ENCODE measurements at regions not wholly inside any gene's neighbourhood (a gene's known extent, or its start where the extent isn't known, plus 50 kb on each side); places are given as distances from the start of the nearest gene placed in this dataset.

- DNase-seq: no peak
These were observed 250.7 kb downstream of the TBC1D4 start for GRCh38 chr13:75231235-75231634.

DNA sequence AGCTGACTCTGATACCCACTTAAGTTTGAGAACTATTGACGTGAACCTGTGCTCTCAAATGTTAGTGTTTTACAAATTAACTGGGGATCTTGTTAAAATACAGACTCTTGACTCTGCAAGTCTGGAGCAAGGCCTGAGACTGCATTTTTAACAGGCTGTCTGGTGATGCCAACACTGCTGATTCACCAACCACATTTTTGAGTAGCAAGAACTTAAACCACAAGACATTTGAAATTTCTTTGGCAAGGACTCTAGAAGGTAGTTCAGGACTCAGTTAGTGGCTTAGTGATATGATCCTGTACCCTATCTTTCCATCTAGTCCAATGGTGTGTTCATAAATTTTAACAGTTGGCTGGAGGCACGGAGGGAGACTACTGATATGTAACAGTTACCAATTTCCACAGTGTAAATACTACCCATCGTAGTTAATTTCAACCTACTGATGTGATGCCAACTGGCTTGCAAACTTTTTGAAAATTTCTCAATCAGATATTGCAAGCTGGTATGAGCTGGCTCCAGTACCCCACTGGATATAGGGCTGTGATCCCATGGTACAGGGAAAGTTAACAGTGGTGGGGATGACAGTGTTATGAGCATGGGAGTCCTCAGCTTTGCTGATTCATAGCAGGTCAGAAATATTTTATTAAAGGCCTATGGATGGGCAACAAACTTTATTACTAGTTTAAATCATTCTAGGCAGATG lies 255.1 kb downstream of the TBC1D4 start:
- DNase-seq: no peak

- no peak for DNase-seq
These were observed 255.9 kb downstream of the TBC1D4 start for GRCh38 chr13:75226092-75226491.

GRCh38 chr13:75225288-75226032 lies 256.5 kb downstream of the TBC1D4 start:
- DNase-seq: no peak

GRCh38 chr13:75224053-75224742 lies 257.8 kb downstream of the TBC1D4 start:
- no peak for DNase-seq

GRCh38 chr13:75222031-75222430 lies 259.9 kb downstream of the TBC1D4 start:
- no peak for DNase-seq

- DNase-seq: no peak
These were observed 261.1 kb downstream of the TBC1D4 start for GRCh38 chr13:75220861-75221260.

DNA sequence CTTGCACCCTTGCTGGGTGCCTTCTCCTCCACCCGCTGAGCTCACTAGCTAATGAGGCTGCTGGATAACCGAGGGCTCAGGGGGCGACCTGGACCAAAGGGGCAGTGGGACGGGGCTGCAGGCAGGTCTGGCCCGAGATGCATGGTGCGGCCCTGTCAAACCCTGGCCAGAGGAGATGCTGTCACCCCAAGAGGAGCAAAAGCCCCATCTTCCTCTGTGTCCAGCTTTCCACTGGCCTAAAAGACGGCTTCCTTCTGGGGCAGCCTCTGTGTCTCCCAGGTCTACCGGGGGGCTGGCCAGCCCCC lies 261.8 kb downstream of the TBC1D4 start:
- no peak for DNase-seq

GRCh38 chr13:75219479-75220237 lies 262.3 kb downstream of the TBC1D4 start:
- peak; percentile 88 for DNase-seq

- no peak for DNase-seq
These were observed 264.0 kb downstream of the TBC1D4 start for GRCh38 chr13:75217949-75218348.

GRCh38 chr13:75216038-75216437 lies 265.9 kb downstream of the TBC1D4 start:
- DNase-seq: no peak

- DNase-seq: no peak
These were observed 267.1 kb downstream of the TBC1D4 start for GRCh38 chr13:75214846-75215245.

- DNase-seq: no peak
These were observed 279.0 kb downstream of the TBC1D4 start for GRCh38 chr13:75202981-75203380.

DNA sequence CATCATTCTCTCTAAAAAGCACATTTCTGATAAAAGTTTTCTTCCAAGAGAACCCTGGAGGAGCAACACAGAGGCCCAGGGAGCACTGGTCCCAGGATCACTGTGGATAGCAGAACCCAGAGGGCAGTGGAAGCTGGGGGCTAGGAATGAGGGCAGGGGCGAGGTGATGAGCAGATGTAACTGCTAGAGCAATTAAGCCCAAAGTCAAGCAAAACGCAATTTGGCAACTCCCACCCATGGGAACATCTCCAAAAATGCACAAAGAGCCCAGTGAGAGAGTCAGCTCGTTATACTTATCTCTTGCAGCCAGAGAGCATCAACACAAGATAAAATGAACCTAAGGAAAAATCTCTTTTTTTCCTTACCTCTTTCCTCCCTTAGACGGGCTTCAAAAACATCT lies 284.2 kb downstream of the TBC1D4 start:
- no peak for DNase-seq

DNA sequence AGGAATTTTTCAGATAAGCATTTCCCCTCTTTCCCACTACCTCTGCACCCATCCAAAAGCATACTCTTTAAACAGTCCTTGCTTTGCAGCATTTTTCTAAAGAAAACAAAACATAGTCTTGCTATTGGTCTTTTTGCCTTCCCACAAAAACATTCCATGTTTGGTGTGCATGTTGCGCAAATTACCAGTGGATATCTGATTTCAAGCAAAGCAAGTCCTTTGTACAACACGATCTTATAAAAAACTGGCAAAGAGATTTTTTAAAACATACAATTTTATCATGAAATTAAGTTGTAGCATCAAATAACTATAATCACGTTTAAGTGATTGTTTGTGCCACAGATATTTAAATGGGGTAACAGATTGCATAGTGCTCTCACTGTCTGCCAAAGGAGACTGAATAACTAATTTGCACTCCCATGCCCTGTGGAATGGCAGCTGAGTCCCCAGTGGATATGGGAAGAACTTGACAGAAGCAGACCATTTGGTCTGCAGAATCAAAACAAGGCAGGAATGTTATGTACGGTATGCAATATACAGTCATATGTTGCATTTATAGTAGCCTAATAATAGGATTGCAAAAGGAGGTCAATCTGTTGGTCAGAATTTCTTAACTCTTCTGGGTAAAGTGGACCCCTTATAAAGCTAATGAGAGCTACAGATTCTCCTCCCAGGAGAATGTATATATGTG lies 285.7 kb downstream of the TBC1D4 start:
- DNase-seq: no peak

DNA sequence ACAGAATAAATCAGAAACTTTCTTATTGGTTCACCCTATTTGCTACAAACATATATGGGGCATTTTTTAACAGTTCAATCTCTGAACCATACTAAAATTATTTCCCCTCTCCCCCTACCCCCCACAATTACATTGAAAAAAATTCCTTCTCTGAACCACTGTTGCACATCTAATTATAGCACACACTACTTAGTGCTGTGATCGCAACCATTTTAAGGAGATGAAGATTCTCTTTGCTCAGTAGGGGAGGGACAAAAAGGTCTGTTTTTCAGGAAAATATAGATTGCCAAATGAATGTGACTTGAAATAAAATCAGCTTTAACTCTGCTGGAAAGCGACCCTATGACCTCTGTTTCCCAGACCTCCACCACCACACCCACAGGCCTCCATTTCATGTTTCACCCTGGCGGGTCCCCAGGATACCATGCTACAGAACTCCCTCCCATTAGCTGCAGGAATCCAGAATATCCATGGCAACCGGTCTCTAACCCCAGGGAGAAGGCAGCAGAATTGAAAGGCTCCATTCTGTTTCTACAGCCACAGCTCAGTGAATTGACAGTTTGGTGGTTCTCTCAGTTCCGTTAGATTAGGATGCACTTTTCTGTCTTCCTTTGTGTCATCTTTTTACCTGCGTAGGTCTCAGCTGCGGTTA lies 286.3 kb downstream of the TBC1D4 start:
- no peak for DNase-seq

DNA sequence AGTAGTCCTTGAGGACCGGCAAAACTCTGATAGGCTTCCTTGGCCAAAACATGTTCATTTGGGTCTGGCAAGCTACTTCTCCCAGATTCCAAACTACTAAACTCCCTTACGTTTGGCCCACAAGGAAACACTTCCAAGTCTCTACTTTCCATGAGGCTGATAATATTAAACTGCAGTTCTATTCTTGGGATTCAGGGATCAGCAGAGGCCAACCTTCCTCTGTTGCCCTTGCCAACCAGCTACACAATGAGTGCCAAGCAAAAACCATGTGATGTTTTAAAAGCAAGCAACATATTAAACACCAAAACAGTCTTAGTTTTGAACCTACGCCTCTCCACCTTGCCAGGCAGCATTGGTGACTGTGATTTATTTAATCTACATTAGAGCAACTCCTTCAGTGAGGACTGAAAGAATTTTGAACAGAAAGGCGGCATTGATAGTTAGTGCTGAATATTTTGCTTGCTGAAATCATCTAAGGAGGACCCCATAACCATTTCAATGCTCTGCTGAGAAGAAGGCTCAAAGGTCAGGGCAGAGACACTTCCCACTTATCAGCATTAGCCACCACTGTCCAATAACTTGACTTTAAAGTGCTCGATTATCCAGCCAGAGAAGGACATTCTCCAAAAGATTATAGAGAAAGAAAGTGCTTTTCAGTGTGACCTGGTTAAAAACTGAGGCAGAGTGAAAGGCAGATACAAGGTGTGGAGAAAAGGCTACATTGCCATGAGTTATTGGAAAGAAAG lies 287.1 kb downstream of the TBC1D4 start:
- no peak for DNase-seq

GRCh38 chr13:75186379-75186778 lies 295.6 kb downstream of the TBC1D4 start:
- DNase-seq: no peak

DNA sequence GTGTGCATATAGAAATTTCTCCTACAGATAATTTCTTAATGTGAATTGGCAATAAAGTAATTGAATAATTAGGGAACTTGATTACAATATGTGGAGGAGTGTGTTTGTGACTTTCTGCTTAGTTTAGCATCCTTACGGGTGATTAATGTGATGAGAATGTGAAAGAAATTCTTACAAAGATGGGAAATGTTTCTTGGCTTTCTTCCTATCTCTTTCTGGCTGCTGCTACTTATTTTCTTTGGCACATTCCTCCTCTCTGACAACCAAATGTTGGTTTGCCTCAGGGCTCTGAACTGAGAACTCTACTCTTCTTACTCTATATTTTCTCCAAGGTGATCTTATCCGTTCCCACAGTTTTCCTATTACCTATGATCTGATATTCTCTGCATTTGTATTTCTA lies 300.1 kb downstream of the TBC1D4 start:
- no peak for DNase-seq

GRCh38 chr13:75180805-75181455 lies 301.0 kb downstream of the TBC1D4 start:
- no peak for DNase-seq

- no peak for DNase-seq
These were observed 303.5 kb downstream of the TBC1D4 start for GRCh38 chr13:75178436-75178835.

All from stimulated activated CD4-positive, alpha-beta T cell treated with anti-CD3 and anti-CD28 coated beads, Interleukin-4, amount 100 ng/mL, for 1 hour (primary cell).